ENCODE measurements at regions not wholly inside any gene's neighbourhood (a gene's known extent, or its start where the extent isn't known, plus 50 kb on each side); places are given as distances from the start of the nearest gene placed in this dataset.

DNA sequence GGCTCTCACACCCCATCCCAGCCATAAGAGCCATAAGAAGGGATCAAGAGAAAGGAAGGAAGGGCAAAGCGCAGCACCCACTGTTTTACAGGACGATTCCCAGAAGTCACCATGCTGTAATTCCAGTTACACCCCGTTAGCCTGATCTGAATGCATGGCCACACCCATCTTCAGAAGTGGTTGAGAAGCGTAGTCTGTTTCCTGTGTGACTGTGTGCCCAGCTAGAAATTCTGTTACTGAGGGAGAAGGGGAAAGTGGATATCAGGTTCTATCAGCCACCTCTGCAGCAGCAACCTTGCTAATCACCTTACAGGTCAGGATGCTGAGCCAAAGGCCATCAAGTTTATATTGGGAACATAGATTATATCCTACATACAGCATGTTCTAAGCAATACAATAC lies 260.0 kb downstream of the ABHD5 start:
- no peak for DNase-seq (ENCODE audit: low spot score)

DNA sequence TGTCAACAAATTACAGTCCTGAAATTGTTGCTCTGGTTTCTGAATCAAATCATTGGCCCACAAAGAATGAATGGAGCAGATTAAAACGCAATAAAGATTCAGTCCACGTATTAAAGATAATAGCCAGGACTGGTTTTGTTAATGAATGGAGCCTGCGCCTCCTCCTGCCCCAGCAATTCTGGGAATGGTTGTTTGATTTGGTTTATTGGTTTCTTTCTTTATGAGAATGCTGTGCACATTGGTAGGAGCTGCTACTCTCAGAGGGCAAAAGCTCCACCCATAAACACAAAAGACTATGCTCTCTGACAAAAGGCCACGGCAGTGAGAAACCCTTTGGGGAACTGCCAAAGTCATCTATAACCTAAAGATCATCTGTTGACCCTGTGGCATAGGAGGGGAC lies 261.1 kb downstream of the ABHD5 start:
- no peak for DNase-seq (ENCODE audit: low spot score)

DNA sequence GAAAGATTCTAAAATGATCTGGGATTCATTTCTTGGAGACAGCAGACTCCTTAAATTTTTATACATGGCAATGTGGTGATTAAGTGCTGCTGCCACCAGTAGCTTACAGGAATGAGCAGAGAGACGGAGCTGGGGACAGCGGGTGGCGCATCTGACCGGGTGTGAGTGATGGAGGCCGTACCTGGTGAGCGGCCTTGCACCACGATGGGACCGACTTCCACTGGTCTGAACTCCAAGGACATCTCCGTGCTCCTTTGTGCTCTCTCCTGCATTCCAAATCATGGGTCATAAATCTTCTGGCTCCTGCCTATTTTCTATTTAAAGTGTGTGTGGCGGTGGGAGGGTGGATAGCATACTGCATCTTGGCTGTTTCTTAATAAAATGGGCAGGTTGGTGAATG lies 262.6 kb downstream of the ABHD5 start:
- DNase-seq (ENCODE audit: low spot score), result no peak

DNA sequence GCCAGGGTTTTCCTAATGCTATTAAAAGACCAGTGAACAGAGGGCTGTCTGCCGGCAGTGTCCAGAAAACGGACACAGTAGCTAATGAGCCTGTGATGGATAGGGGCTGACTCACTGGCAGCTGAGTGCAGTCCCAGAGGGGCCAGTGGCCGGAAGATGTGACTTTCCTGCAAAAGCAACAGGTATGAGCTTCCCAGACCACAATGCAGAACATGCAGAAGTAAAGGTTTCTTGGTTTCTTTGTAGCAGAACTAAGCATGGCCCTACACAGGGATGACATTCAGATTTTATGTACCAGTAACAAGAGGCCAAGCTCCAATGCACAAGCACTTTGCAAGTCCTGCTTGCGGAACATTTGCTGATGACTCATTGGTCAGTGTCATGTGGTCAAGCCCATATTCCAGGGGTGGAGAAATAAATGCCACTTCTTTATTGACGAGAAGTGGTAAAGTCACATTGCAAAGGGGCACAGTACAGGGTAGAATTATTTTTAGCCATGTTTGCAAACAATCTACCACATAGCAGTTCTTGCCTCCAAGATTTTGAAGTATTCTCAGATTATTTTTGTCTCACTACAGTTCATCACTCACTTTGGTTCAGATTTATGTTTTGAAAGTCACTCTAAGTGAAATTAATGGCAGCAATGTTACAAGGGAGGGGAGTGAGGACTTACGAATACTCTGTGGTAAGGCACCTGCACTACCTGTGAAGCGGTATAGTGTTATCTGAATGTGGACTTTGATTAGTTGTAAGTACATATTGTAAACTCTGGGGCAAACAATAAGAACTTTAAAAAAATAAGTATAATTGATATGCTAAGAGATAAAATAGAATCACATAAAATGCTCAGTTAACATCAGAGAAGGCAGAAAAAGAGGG lies 263.3 kb downstream of the ABHD5 start:
- DNase-seq (ENCODE audit: low spot score), result peak; percentile 72

DNA sequence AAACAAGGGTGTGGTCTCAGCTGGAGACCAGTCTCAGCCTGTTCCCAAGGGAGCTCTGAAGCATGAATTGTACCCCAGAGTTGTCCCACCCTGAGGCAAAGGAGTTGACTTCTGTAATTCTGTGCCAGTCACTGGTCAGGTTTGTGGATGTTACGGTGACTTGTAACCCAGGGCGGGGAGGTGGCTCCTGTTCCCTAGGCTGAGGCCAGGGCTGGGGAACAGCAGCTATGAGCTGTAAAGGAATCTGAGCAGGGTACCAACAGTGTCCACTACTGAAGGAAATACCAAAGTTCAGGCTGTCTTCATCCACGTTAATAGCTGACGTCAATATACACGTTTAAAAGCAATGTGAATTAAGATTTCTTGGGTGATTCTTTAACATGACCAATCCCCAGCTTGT lies 266.2 kb downstream of the ABHD5 start:
- DNase-seq (ENCODE audit: low spot score), result no peak

DNA sequence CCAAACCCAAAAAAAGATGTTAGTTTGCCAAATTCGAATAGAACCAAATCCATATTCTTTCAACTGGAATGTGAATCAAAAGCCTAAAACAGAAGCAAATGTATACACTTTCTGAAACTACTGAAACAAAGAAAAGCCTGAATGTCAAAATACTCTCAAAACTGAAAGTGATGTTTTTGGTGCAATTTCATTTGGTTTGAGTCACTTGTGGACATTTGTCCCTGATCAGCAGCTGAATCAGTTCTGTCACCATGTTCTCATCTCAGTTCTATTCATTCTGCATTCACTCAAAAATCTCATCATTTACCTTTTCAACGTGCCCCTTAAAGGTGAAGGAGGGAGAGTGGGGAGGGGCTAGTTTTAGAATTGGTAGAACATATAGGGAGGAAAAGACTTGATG lies 266.8 kb downstream of the ABHD5 start:
- DNase-seq (ENCODE audit: low spot score), result no peak

DNA sequence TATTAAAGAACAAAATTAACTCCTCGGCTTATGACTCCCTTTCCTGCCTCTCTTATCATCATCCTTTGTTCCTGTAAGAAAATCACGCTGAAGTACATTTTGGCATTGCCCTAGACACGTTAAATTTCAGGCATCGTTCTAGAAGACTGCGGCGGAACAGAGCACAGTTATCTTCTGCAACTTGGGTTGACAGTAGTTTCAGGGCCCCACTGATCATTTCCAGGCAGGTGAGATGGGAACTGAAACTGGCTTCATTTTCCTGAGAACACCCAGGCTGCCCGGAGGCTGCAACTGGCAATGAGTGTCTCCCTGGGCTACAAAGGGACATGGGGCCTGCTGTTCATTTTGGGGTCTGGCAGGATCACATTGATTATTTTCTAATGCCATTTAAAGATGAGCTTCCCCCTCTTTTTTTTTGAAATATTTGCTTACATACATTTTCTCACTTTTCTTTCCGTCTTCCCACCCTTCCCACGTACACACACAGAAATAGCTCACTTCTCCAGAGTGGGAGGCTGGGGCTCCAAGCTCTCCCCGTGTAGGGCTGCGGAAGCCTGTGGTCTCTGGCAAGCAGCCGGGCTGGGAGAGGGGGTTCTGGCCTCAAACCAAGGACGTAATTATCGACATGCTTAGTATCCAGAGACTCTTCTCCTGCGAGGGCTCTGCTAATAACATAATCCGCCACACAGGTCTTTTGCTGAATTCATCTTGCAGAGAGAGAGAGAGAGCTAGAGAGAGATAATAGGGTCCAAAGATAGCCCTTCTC lies 267.4 kb downstream of the ABHD5 start:
- no peak for DNase-seq (ENCODE audit: low spot score)

DNA sequence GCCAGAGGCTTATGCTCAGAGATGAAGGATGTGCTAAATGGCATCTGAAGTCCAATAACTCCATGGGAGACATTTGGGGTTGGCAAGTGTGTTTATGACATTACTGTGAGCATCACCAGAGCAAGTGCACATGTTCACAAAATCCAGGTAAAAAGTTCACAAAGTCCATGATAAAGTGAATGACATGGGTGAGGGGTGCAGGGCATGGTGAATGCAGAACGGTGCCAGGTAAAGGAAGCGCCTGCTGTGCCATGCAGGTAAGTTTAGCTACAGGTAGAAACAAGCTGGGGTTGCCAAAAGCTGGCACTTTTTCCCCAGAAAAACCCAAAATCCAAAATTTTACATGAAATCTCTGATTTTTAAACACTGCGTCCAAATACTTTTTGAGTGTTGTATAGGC lies 268.2 kb downstream of the ABHD5 start:
- DNase-seq (ENCODE audit: low spot score), result no peak

DNA sequence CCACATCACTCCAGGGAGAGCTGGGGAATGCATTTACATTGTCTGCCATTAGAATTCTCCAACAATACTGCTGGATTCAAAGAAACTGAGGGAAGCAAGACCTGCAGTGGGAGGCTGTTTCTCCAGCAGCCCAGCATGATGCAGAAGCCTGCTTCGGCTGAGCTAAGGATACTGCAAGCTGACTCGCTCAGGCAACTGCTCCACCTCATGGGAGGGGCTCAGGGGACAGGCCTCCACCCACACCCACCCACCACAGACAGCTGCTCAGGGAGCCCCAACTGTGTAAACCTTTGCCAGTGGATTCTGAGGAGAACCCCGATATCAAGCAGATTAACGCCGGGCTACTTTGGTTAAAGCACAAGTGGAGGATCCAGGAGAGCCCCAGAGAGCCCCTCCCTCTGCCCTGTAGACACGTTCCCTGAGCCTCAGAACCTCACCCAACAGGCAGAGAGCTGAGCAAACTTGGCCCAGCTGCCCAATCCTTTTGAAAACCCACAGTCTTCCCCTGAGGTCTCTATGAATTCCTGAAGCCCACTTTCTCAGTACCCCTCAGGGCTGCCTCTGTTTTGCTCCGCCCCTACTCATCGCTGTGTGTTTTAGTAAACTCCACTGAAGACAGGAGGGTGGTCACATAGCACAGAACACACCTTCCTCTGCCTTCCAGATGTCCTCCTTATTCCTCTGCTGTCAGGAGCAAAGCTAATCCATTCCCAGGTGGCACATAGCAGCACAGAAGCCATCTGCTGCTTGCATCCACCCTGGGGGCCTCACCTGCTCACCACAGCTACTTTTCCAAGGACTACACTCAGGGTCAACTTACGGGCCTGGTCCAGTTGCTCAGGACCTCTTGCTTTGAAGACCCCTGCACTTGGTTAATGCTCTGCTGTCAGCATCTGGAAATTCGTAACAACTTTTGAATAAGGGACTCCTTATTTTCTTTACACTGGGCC lies 269.0 kb downstream of the ABHD5 start:
- DNase-seq (ENCODE audit: low spot score), result no peak

DNA sequence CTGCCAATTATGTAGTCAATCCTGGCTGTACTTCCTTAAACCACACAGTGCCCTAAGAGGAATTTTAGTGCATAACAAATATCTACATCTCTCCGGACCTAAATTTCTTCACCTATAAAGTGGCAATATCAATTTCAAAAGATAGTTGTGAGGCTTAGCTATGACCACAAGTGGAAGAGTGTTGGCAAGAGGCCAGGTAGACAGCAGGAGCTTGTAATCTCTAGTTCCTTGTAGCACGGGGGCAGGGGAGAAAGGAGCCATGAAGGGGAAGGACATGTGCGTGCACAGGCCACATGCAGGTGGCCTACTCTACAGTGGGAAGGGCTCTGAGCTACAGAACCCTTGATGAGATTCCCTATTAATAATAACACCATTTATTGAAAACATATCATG lies 269.7 kb downstream of the ABHD5 start:
- DNase-seq (ENCODE audit: low spot score), result no peak

DNA sequence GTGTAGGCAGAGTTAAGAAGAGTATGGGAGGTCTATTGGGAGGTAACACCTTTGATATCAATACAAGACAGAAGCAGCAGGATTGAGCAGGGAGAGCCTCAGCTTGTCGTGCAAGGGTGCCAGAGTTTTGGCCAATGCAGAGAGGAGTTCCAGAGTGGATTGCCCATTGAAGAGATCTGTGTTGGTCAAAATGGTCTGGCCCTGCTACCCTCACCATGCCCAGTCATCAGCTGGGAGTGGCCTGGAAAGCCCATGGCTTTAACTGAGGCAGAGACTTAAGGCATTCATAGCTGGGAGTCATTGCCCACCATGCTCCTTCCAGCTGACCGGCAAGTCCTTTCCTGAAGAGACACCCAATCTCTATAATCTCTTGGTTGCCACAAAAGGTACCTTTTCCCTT lies 271.3 kb downstream of the ABHD5 start:
- no peak for DNase-seq (ENCODE audit: low spot score)

DNA sequence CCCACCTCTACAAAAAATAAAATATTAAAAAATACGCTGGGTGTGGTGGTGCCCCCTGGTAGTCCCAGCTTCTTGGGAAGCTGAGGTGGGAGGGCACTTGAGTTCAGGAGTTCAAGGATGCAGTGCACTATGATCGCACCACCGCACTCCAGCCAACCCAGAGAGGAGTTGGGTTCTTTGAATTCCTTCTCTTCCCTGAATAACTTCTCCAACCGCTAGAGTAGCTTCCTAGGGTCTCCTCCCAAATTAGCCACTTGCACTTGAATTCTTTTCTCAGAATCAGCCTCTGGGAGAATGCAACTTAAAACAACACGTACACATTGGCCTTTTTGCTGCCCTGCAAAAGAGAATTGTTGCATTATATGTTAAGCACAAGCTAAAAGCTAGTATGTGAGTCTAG lies 272.5 kb downstream of the ABHD5 start:
- no peak for DNase-seq (ENCODE audit: low spot score)

DNA sequence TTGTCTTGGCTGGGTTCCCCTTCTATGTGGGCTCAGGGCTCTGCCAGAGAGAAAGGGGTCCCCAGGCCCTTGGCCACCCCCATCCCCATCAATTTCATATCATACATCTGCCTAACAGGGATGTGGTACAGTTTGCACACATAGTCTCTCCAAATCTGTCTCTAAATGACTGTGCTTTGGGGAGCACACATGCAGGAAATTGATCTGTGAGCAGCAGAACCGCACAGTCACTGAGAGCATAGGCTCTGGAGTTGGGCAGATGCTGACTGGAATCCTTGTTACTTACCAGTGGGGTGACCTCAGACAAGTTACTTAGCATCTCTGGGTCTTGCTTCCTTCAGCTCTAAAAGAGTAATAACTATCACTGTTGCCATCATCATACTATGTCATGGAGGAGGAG lies 273.9 kb downstream of the ABHD5 start:
- DNase-seq (ENCODE audit: low spot score), result no peak

DNA sequence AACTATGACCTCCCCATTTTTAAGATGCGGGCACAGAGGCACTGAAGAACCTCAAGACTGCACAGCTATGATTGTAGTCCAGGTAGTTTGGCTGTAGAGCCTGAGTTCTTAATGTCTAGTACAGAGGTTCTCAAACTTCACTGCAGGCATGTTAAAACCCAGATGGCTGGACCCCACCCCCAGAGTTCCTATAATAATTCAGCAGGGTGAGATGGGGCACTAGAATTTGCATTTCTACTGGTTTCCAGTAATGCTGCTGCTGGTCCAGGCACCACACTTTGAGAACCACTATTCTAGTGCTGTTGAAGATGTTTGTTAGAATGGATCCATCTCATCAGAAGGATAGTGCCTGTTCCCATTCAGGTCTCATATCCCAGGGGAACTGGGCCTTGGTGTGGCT lies 274.9 kb downstream of the ABHD5 start:
- DNase-seq (ENCODE audit: low spot score), result no peak

DNA sequence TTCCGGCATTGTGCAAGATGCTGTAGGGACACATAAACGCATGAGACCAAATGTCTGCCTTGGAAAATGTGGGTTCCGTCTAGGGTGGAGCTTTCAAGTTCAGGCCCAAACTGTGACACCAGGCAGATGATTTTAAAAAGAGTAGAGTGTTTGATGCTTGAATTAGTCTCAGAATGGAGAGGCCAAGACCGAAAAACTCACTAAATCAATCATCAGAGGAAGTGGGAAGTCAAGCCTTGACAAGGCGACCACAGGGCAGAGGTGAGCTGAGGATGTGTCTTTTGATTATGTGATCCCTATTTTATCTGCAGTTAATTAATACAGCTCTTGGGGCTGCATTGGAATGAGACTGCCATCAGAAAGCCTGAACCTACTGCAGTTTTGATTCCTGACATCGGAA lies 275.4 kb downstream of the ABHD5 start:
- DNase-seq (ENCODE audit: low spot score), result no peak

DNA sequence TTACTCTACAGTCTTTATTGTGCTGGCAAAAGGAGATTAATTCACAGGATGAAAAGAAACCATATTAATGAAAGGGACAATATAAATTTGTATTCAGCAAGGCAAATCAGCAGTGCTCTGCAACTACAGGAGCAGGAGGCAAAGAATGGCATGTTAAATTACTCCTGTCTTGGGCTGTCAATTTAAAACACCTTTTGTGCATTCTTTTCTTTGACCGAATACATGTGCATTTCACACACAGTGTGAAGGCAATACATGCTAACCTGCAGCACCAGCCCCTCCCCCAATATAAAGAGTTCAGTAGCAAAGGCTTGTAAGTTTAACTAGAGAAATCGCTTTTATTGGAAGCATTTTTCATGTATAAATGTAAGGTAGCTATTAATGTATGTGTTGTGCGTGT lies 275.2 kb upstream of the TOPAZ1 start:
- DNase-seq (ENCODE audit: low spot score), result no peak

DNA sequence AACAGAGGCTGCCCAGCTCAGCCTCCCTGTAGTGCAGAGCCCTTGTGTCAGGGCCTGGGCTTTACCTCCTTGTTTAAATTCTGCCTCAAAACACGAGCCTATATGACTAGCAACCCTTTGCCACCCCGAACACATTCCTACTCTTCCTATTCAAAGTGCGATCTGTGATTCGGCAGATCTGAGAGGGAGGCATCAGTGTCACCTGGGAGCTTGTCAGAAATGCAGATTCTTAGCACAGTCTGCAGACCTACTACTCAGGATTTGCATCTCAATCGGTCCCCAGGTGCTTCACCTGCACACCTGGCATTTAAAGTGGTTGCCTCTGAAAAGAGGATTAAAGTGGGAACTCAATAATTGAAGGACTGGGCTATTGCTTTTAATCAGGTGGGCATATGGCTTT lies 273.2 kb upstream of the TOPAZ1 start:
- DNase-seq (ENCODE audit: low spot score), result no peak

DNA sequence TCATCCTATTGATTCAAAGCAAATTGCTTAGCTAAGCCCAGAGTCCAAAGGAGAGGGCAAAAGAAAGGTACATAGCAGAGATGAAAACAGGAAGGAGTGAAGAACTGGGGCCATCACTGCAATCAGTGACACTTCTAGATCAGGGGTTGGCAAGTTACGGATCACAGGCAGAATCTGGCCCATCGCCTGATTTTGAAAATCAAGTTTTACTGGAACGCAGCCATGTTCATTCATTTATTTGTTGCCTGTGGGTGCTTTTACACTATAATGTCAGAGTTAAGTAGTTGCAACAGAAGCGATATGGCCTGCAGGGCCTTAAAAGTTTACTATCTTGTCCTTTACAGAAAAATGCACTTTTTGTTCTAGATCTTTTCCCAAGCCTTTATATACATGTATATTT lies 271.7 kb upstream of the TOPAZ1 start:
- DNase-seq (ENCODE audit: low spot score), result no peak

DNA sequence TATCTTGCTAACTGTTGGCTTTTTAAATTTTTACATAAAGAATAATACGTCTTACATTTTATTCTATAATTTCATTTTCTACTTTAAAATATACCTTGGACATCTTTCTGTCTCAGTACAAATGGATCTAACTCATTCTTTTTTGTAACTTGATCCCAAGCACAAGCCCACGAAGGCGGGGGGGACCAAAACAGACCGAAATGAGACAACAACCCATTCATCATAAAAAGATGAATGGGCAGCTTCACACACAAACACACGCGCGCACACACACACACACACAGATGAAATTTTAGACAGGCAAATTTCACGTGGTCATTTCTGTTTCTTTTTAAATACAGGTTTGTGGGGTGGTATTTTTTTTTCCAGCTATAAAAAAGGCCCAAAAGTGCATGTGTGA lies 271.3 kb upstream of the TOPAZ1 start:
- no peak for DNase-seq (ENCODE audit: low spot score)

DNA sequence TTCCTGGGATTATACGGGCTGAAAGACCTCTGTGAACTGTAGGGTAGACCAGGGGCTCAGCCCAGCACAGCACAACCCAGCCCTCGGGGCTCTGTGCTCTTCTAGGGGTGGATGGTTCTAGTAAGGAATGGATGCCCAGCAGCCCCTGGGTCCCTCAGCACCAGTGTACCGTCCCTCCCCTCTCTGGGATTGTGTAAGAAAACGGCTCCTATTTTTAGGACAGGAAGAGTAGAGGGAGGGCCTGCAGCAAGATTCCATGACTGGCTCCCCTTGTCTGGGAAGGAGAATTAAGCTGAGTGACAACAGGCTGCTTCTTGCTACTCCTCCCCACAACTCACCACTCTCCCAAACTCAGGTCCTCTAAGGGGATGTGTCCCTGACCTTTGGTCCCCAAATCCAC lies 270.8 kb upstream of the TOPAZ1 start:
- no peak for DNase-seq (ENCODE audit: low spot score)

DNA sequence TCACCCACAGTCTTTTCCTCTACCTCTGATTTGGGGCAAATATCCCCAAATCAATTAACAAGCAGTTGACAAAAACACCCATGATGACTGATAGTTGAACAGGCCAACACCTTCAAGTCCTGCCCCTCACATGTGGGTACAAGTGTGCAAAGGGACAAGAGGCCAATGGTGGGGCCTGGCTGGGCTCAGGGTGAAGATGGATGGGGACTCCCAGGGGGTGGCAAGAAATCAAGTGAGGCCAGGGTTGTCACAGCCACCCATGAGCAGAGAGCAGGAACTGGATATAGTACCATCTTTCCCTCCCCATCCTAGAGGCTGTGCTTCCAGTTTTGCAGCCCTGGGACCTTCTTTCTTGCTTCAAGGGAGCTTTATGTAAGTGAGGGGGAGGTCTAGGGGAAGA lies 270.2 kb upstream of the TOPAZ1 start:
- DNase-seq (ENCODE audit: low spot score), result no peak

DNA sequence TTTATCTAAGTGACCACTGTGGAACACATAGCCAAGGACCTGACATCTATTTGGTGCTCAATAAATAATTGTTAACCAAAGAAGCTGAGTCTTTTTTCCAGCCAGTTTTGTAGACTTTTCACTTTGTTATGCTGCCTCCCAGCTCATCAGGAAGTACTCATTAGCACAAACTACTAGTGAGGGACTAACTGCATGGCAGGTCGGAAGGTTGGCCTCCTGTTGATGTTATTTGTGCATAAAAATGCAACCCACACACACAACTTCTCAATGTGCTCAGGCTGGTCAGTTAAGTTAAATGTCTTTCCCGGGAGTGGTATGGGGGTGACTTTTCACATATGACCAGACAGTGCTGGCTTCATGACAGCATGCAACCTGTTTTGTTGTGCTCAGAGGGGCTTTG lies 263.0 kb upstream of the TOPAZ1 start:
- DNase-seq (ENCODE audit: low spot score), result no peak

DNA sequence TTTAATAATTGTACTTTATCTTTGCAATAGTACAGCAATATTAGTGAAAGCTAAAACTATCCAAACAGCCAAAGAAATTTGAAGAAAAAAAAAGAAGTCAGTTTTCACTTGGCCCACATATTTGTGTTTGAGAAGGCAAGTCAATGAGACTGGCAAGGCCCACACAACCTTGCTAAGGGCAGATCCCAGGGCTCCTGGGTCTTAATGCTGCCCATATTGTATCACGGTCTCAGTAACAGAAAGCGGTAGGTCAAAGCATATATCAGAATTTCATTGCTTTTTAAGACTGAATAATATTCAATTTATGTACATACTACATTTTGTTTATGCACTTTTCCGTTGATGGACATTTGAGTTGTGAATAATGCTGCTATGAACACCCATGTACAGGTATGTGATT lies 262.0 kb upstream of the TOPAZ1 start:
- DNase-seq (ENCODE audit: low spot score), result no peak

Data from AG08395 (cell line).